HG03039 (cell line): ENCODE measurements at regions not wholly inside any gene's neighbourhood (a gene's known extent, or its start where the extent isn't known, plus 50 kb on each side); places are given as distances from the start of the nearest gene placed in this dataset.
"Not testable (repeated sequence)": the region's sequence is repeated elsewhere in the genome, so short reads cannot be mapped to it uniquely, and the experiment has no call there.

ENCODE experiments used
- ATAC-seq: cut with Tn5 transposase; IDR thresholded peaks from one replicate; pipeline ENCODE4 v1.9.1; 2021; ENCODE audit warnings: mild to moderate bottlenecking, moderate library complexity; ENCODE audit not compliant: unreplicated experiment

- no peak for ATAC-seq
Observed at GRCh38 chrX:65610481-65610880, 57.0 kb upstream of the MSN start.

- ATAC-seq, result no peak
Observed at GRCh38 chrX:65610040-65610439, 57.4 kb upstream of the MSN start.

- ATAC-seq, result no peak
Observed at GRCh38 chrX:65609237-65609636, 58.2 kb upstream of the MSN start.

GRCh38 chrX:65608026-65608425 lies 59.4 kb upstream of the MSN start:
- ATAC-seq, result no peak

- no peak for ATAC-seq
Observed at GRCh38 chrX:65607070-65607742, 60.2 kb upstream of the MSN start.

- ATAC-seq, result no peak
Observed at GRCh38 chrX:65602221-65602560, 65.3 kb upstream of the MSN start.

GRCh38 chrX:65601530-65602220 lies 65.8 kb upstream of the MSN start:
- no peak for ATAC-seq

- no peak for ATAC-seq
Observed at GRCh38 chrX:65601126-65601525, 66.3 kb upstream of the MSN start.

GRCh38 chrX:65600106-65600505 lies 65.5 kb upstream of the LAS1L start:
- no peak for ATAC-seq

- no peak for ATAC-seq
Observed at GRCh38 chrX:65598559-65599147, 64.1 kb upstream of the LAS1L start.

GRCh38 chrX:65596270-65597034 lies 61.9 kb upstream of the LAS1L start:
- ATAC-seq, result peak; percentile 61

- ATAC-seq, result peak; percentile 76
Observed at GRCh38 chrX:65595460-65595876, 60.9 kb upstream of the LAS1L start.

GRCh38 chrX:65591206-65591605 lies 56.6 kb upstream of the LAS1L start:
- no peak for ATAC-seq

- no peak for ATAC-seq
Observed at GRCh38 chrX:65589304-65589703, 54.7 kb upstream of the LAS1L start.

- no peak for ATAC-seq
Observed at GRCh38 chrX:65588795-65589194, 54.2 kb upstream of the LAS1L start.

GRCh38 chrX:65587616-65588526 lies 53.3 kb upstream of the LAS1L start:
- no peak for ATAC-seq

GRCh38 chrX:65586491-65586890 lies 51.9 kb upstream of the LAS1L start:
- ATAC-seq, result no peak

- not testable (repeated sequence) for ATAC-seq
Observed at GRCh38 chrX:65585226-65585625, 50.6 kb upstream of the LAS1L start.
